Amniotic epithelial cell (primary cell): ENCODE measurements at regions not wholly inside any gene's neighbourhood (a gene's known extent, or its start where the extent isn't known, plus 50 kb on each side); places are given as distances from the start of the nearest gene placed in this dataset.
"Not testable (repeated sequence)": the region's sequence is repeated elsewhere in the genome, so short reads cannot be mapped to it uniquely, and the experiment has no call there.

Experiments
- DNase-seq: peaks from one replicate; pipeline ENCODE4 v3.0.0-alpha.2; 2010; ENCODE audit warnings: low read depth

DNA sequence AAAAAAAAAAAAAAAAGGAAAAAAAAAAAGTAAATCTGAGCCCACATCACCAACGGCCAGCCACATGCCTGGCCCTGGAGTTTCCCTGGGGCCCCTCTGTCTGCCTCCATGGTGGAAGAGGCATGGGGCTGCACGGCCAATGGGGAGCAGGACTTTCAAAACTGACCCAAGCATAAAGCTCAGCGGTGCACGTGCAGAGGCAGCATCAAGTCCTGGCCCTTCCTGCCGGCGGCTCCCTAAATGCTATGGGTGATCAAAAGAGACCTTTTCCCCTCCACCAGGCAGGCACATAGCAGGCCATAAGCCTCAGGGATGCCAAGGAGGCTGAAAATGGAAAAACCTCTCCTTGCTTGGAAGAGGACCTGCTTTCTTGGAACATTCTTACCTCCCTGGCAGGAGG, 94.3 kb downstream of the OAT start:
- no peak for DNase-seq

DNA sequence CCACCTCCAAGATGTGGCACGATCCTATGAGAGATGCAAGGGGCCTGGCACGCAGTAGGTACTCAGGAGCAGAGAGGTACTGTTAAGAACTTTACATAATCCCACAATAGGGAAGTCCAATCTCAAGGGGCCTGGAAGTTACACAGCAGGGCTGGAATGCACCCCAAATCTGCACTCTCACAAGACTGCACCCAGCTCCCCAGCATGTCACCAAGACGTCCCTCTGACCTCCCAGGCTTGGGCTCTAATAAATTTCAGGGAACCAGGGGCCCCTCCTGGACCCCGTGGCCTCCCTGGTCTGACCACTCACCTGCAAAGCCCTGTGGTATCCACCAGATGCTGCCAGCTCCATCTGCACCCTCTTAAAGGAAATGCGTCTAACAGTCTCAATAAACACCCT, 94.9 kb downstream of the OAT start:
- no peak for DNase-seq

DNA sequence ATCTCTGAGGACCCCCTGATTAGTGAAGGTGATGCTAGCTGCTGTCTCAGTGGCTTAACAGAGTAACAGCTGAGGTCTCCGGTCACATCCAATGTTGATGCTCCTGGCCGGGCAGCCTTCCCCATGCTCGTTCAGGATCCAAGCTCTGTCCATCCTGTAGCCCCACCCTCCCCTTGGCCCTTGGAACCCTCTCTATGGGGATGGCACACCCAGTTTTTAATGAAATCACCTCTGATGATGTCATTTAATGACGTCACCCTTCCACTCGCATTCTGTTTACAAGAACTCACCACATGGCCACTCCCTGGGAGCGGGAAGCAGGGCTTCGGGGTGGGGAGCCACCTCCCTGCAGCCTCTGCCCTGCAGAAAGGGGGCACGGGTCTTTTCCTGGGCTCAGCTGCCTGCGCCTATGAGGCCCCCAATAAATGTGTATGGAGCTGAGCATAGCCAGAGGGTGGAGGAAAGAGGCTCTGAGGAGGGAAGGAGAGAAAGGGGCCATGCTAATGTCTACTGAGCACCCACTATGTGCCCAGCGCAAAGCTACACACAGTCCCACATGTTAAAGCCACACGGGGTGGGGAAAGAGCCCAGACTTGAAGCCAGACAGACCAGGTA, 95.5 kb downstream of the OAT start:
- no peak for DNase-seq

DNA sequence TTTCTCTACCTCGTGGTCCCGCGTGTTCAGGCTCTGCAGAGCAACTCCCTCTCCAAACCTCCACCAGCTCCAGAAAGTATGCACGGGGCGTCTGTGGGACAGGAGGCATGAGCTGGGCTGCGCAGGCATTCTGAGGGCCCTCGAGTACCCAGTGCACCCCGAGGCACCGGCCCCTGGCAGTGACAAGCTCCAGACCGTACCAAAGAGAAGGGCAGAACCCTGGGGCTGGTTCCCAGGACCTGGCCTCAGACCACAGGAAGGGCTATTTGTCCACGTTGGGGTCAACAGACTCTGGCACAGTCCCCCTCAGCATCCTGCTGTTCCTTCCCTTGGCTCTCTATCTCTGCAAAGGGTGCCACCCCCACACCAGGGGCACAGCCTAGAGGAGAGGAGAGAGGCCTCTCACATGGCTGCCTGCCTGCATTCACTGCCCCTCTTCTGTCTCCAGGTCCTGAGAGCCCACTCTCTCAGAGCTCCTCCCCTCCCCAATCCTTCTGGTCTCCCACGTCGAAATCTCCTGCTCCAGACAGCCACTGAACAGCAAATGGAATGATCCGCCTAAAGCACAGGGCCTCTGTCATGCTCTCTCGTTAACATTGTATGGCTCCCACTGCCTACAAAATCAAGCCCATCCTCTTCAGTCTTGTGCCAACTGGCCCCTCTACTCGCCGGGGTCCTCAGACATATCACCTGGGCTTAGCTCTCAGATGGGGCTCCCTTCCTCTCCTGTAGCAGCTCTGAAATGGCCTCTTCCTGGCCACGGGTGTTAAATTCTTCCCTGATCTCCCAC, 96.3 kb downstream of the OAT start:
- no peak for DNase-seq

DNA sequence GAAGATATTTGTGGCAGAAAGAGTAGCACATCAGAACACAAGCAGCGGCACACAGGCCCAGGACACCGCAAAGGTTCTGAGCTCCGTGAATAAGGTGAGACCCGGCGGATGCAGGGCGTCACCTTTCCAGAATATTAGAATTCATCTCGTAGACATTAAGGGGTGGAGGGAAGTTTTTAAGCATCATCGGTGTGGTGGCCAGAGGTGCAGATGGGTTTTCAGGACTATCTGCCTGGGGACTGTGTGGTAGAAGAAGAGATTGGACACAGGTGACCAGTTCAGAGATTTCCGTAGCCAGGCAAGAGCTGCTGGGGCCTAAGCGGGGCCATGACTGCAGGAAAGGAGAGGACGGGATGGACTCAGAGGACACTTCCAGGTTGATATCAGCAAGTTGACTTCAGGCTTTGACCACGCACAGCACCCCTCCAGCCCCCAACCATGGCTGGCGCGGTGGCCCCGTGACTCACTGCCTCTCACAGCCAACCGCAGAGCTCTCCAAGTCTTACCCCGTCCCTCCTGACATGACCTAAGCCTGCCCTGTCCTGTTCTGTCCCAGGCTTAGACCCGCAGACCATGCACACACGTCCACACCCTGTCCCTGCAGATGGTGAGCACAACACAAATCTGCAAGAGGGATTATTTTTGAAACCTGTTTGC, 97.2 kb downstream of the OAT start:
- no peak for DNase-seq

DNA sequence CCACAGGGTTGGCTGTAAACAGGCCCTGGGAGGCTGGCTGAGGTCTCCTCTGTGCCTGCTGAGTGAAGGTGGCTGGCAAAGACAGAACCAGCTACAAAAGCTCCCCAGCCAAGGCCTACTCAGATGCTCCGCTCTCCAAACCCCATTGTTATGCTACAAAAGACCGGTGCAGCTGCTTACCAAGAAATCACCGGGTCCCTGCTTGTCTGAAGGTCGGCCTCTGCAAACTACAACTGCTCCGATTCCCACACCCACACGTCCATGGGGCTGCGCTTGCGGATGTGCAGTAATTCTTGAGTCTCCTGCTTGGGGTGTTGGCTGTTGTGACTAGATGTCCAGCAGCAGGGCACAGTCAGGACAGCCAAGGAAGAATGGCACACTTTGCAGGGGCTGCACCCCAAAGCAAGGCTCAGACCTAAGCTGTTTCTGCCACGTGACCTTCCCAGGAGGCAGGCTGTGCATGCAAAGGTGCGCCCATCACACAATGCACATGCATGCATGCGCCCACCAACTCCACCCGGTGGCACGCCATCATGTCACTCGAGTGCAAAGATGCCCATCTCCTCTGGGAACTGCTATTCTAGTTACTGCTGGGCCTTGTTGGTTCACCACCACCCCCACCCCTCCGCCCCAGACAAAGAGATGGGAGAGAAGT, 97.8 kb downstream of the OAT start:
- DNase-seq, result no peak

DNA sequence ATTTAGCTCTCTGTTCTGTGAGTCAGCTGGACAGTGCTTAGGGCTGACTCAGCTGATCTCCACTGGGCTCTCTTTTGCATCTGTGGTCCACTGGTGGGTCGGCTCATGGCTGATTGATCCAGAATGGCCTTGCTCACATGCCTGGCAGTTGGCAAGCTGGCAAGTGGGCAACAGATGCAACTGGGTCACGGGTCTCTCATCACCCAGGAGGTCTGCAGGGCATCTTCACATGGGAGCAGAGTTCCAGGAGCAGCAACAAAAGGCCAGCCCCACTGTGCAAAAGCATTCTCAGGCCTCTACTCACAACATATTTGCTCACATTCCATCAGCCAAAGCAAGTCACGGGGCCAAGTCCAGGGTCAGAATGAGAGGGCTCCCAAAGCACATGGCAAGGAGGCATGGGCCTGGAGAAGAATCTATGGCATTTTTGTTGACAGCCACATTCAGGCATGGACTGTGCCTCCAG, 98.8 kb downstream of the OAT start:
- no peak for DNase-seq

DNA sequence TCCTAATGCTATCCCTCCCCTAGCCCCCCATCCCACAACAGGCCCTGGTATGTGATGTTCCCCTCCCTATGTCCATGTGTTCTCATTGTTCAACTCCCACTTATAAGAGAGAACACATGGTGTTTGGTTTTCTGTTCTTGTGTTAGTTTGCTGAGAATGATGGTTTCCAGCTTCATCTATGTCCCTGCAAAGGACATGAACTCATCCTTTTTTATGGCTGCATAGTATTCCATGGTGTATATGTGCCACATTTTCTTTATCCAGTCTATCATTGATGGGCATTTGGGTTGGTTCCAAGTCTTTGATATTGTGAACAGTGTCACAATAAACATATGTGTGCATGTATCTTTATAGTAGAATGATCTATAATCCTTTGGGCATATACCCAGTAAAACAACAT, 99.2 kb downstream of the OAT start:
- DNase-seq, result not testable (repeated sequence)

DNA sequence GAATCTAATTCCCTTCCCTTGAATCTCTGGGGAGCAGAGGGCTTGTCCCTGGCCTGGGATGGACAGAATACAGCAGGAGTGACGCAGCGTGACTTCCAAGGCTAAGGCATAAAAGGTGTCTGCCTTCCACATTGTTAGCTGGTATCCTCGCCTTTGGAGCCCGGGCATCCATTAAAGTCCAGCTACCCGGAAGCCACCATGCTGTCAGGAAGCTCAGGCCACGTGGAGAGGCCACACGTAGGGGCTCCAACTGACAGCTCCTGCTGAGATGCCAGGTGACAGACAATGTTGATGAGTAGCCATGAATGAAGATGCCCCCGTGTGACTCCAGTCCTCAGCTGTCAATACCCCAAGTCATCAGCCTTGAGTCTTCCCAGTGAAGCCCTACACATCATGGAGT, 99.9 kb downstream of the OAT start:
- no peak for DNase-seq

DNA sequence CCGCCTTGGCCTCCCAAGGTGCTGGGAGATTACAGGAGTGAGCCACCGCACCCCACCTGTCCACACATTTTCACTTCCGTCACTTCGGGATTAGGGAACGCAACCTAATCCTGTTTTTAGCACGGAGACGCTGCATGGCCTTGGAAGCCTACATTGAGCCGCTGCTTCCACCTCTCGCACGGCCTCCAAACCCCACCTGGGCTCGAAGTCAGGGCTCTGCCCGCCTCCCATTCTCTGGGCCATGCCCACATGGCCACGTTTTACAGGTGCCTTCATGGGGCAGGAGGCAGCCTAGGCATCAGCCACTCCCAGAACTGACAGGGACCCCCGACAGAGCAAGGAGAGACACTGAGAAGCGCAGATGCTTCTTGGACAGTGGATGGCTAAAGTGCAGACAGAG, 100.6 kb downstream of the OAT start:
- DNase-seq, result no peak

DNA sequence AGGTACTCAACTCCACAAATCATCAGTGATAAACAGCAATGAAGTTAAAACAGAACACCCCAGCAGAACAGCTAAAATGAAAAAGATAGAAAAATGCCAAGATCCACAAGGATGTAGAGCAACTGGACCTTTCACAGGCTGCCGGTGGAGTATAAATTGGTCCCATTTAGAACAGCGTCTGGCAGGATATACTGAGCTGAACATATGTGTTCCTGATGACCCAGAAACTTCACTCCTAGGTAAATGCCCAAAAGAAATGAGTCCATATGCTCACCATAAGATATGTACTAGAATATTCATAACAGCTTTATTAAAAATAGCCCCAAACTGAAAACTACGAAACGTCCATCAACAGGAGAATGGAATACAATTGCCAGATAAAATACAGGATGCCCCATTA, 102.4 kb downstream of the OAT start:
- DNase-seq, result no peak

DNA sequence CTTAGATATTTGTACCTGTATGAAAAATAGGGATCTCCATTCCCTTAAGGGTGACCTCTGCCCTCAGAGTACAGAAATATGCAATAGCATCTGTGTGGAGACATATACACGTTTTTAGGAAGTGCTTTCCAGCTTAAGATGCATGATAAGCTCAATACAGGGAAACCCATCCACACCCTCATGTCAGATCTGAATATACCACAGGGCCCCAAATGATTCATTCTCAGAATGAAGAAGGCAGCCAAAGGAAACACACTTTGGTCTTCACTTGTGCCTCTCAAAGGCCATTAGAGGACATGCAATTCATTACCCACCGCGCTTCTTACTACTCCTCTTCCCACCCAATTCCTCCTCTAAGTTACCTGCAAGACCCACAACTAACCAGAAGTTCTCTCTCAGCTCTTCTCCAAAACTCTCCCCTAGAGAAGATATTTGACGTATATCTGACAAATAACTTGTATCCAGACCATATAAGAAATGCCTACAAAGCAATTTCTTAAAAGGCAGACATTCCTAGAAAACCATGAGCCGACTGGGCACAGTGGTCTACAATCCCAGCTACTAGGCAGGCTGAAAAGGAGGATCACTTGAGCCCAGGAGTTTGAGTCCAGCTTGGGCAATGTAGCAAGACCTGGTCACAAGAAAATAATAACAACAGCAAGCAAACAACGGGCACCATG, 103.0 kb downstream of the OAT start:
- no peak for DNase-seq

DNA sequence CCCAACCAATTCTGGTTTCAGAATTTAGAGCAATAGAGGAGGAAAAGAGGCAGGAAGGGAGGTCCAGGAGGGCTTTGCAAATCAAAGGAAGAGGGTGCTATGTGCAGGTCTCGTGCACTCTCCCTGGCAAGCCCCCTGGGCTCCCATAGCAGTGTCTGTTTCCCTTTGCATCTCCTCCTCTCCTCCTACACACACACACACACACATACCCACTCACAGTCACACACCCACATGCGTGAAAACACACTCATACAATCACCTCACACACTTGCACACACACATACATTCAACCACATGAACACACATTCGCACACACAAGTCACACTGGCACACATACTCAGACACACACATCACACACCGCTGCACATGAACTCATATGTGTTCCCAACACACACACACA, 105.3 kb downstream of the OAT start:
- no peak for DNase-seq

DNA sequence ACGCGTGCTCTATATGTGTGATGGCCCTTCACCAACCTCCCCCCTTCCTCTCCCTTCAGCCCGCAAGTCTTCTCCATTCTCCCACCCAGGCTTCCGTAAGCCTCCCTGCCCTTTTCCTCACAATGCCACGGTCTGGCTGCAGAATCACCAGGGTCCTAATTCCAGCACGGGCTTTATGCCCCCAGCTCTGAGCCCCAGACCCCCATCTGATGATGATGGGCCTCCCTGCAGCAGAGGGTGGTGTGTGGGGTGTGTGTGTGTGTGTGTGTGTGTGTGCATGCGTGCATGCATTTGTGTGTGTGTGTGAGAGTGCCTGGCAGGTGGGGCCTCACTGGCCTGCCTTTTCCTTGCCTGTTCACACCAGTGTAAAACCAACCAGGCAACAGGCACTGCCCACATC, 109.9 kb downstream of the OAT start:
- no peak for DNase-seq

DNA sequence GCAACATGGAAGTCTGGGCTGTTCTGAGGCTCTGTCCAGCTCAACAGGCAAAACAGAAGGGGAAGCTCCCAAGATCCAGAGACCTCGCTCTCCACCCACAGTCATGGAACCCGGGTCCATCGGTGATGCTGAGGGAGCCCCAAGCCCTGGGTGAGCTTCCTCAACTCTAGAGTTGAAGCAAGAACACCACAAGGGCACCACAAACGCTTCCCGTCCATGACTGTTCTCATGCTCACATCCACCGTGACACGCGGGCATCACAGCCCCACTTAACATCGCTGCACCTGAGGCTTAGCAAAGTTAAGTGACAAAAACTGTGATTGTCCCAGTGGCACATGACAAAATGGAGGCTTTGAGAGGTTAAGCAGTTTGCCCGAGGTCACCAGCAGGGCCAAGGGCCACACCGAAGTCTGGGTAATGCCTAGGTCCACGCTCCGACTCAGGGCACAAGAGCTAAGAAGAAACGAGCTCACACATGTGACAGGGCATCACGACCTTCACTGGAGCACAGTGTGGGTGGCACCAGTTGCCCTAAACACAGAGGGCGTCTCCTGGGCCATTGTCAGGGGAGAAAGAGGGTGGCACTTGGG, 110.6 kb downstream of the OAT start:
- DNase-seq, result no peak

DNA sequence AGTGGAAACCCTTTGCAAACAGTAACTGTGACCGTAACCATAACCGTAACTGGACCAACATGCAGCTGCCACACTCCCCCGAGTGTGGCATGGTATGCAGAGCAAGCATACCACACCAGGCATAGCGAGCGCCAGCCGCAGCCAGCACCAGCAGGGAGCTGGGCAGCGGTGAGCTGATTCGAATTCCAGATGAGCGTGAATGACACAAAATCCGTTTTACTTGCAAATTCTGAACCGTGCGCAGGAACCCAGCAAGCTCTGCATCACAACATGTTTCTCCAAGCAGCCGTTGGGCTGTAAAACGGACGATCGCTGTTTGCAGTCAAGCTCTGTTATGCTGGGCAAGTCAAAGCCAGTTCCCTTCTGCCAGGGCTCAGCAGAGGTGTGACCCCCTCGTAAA, 111.1 kb downstream of the OAT start:
- DNase-seq, result no peak

DNA sequence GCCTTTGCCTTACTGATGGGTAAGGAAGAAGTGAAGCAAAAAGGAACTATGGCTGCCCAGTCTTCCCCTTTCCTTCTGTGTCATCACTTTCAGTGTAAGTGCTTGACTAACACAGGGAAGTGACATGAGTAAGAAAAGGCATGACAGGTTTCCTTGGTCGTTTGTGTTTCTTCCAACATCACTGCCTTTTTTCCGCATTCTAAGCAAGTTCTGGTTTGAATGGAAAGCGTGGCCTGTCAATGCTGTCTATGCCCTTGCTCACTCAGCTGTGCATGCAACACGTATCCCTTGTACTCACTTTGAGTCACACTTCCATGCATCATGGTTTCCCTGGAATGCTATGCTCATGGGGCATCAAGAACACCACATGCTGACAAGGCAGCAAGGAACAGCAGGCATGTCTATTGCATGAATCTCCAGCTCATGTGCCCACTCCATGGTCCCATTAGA, 111.8 kb downstream of the OAT start:
- no peak for DNase-seq

DNA sequence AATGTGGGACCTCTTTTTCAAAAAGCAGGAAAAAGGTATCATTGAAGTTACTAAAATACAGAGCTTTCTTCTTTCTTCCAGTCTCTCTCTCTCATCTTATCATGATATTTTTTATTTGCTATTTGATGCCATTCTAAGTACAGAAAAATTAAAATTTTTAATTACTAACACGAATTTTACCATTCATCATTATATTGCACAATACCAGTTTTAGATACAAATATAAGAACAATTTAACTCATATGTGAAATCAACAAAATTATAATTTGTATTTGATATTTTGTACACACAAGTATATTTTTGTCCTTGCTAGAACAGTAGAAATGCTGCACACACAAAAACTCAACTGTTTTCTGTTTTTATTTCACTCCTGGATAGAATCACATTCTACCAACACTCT, 112.2 kb downstream of the OAT start:
- DNase-seq, result no peak

DNA sequence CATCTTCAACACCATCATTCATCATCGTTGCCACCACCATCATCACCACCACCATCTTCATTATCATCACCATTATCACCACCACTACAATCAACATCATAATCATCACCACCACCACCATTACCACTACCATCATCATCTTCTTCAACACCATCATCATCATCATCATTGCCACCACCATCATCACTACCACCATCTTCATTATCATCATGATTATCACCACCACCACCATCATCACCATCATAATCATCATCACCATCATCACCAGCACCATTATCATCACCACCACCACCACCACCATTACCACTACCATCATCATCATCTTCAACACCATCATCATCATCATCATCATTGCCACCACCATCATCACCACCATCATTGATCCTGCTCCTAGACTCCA, 112.7 kb downstream of the OAT start:
- no peak for DNase-seq

DNA sequence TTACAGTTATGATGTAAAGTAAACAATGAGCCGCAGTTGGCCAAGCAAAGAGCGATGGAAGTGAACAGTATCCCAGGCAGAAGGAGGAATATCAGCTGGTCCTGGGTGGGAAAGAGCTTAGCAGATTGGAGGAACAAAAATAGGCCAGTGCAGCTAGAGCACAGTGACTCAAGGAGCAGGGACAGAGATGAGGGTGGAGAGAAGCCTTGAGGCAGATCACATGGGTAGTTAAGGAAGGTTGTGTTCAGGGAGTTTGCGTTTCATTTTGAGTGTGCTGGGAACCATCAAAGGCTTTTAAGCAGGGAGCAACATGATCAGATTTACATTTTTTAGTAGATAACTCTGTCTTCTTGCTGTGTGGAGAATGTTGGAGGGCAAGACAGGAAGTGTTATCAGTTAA, 113.6 kb downstream of the OAT start:
- no peak for DNase-seq

DNA sequence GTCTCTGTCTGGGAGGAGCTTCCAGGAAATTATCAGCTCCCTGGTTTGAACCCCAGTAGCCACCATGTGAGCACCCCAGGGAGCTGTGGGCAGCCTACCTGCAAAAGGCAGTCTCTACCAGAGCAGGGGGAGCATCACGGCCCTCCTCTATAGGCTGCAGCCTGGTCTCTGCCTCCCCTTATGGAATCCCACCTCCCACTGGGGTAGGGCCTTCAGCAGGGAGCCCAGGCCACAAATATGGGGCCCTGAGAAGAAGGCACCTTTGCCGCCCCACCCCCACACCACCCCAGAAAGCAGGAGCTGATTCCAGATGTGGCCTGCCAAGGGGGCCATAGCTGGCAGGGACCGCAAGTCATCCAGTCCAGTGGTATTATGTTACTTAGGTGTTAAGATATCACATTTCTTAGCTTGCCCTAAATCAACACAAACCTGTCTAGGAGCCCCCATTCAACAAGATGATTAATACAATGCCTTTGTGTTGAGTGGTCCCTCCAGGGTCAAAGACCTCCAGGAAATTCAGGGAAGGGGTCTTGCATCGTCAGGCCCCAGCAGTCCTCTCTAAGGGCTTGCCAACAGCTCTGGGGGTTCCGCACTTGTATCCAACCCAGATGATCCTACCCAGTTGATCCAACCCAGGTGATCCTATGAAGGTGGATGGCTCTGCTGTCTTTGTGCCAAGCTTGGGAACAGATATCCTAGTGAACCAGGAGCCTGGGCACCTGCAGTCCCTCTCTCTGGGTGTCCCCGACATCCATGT, 114.9 kb downstream of the OAT start:
- no peak for DNase-seq
